Eye (tissue), 1 donor: ENCODE measurements at regions not wholly inside any gene's neighbourhood (a gene's known extent, or its start where the extent isn't known, plus 50 kb on each side); places are given as distances from the start of the nearest gene placed in this dataset.
"Not testable (repeated sequence)": the region's sequence is repeated elsewhere in the genome, so short reads cannot be mapped to it uniquely, and the experiment has no call there.

ENCODE experiments used
- DNase-seq: peaks from one replicate; pipeline ENCODE4 v3.0.0-alpha.2; 2015

GRCh38 chr3:35216501-35217266 is 422.6 kb upstream of the ARPP21 start:
- DNase-seq: no peak

- DNase-seq: no peak
Measured at GRCh38 chr3:35223632-35224394, 415.5 kb upstream of the ARPP21 start.

- DNase-seq: no peak
Measured at GRCh38 chr3:35224565-35225295, 414.6 kb upstream of the ARPP21 start.

GRCh38 chr3:35241236-35241635 is 398.1 kb upstream of the ARPP21 start:
- peak; percentile 60 for DNase-seq

GRCh38 chr3:35254917-35255316 is 384.4 kb upstream of the ARPP21 start:
- no peak for DNase-seq

- DNase-seq: no peak
Measured at GRCh38 chr3:35257641-35258040, 381.7 kb upstream of the ARPP21 start.

GRCh38 chr3:35262406-35262805 is 376.9 kb upstream of the ARPP21 start:
- no peak for DNase-seq

GRCh38 chr3:35263477-35263876 is 375.8 kb upstream of the ARPP21 start:
- DNase-seq: no peak

GRCh38 chr3:35266065-35266464 is 373.3 kb upstream of the ARPP21 start:
- not testable (repeated sequence) for DNase-seq

- no peak for DNase-seq
Measured at GRCh38 chr3:35275768-35276167, 363.6 kb upstream of the ARPP21 start.

GRCh38 chr3:35276568-35276967 is 362.8 kb upstream of the ARPP21 start:
- DNase-seq: no peak

- DNase-seq: no peak
Measured at GRCh38 chr3:35291471-35292236, 347.7 kb upstream of the ARPP21 start.

- no peak for DNase-seq
Measured at GRCh38 chr3:35292568-35292967, 346.8 kb upstream of the ARPP21 start.

GRCh38 chr3:35295906-35296305 is 343.4 kb upstream of the ARPP21 start:
- DNase-seq: no peak

- no peak for DNase-seq
Measured at GRCh38 chr3:35296533-35296932, 342.8 kb upstream of the ARPP21 start.

- not testable (repeated sequence) for DNase-seq
Measured at GRCh38 chr3:35296944-35297343, 342.4 kb upstream of the ARPP21 start.

- DNase-seq: no peak
Measured at GRCh38 chr3:35305406-35305805, 333.9 kb upstream of the ARPP21 start.

GRCh38 chr3:35307296-35307695 is 332.0 kb upstream of the ARPP21 start:
- DNase-seq: no peak

- not testable (repeated sequence) for DNase-seq
Measured at GRCh38 chr3:35316841-35317240, 322.5 kb upstream of the ARPP21 start.

- peak; percentile 55 for DNase-seq
Measured at GRCh38 chr3:35320646-35321407, 318.5 kb upstream of the ARPP21 start.

GRCh38 chr3:35322070-35322469 is 317.3 kb upstream of the ARPP21 start:
- DNase-seq: no peak

GRCh38 chr3:35335703-35336102 is 303.6 kb upstream of the ARPP21 start:
- no peak for DNase-seq
